IMR-90 (cell line): ENCODE measurements at regions not wholly inside any gene's neighbourhood (a gene's known extent, or its start where the extent isn't known, plus 50 kb on each side); places are given as distances from the start of the nearest gene placed in this dataset.

Experiments used
- ATAC-seq: fragments of 200-7000 bp; cut with Tn5 transposase; 2 replicates; pipeline ENCODE4 v1.9.1; 2020; ENCODE audit warnings: low read depth, mild to moderate bottlenecking, moderate library complexity
- BruUV-seq: library from RNA; stranded (reverse); fragments of 400-500 nt; replicated peaks from 2 replicates; lab custom pipeline; 2021; lab: Mats Ljungman, UMichigan
- CTCF ChIA-PET: fragments of 300-600 bp; formaldehyde crosslinking; extraction: SDS; loops from one replicate; lab custom pipeline; 2021; ENCODE audit warnings: antibody characterized with exemption; lab: Yijun Ruan, JAX
- POLR2A ChIA-PET: fragments of 300-600 bp; sonication (Branson Sonifier 250); formaldehyde crosslinking; loops from one replicate; lab custom pipeline; 2022; ENCODE audit warnings: antibody characterized with exemption; ENCODE audit not compliant: unreplicated experiment; lab: Charles Lee
- DNase-seq: peaks from one replicate; pipeline ENCODE4 v3.0.0; 2013
- H2AFZ ChIP-seq: replicated peaks from 2 replicates; pipeline ENCODE3; 2013; ENCODE audit warnings: low read length, mild to moderate bottlenecking; ENCODE audit not compliant: poor library complexity
- H2AK5ac ChIP-seq: 2 replicates; pipeline ENCODE4 v1.6.1; 2013; ENCODE audit warnings: low read depth, low read length, inconsistent platforms
- H2AK9ac ChIP-seq: replicated peaks from 2 replicates; pipeline ENCODE3; 2013; ENCODE audit warnings: mild to moderate bottlenecking, low read depth, low read length, moderate library complexity; ENCODE audit not compliant: poor library complexity
- H2BK120ac ChIP-seq: 2 replicates; pipeline ENCODE4 v1.6.1; 2013; ENCODE audit warnings: low read depth, low read length, inconsistent platforms
- H2BK15ac ChIP-seq: 3 replicates; pipeline ENCODE4 v1.6.1; 2013; ENCODE audit warnings: low read depth, low read length, inconsistent platforms
- H2BK20ac ChIP-seq: 2 replicates; pipeline ENCODE4 v1.6.1; 2013; ENCODE audit warnings: low read depth, mild to moderate bottlenecking, inconsistent platforms, low read length, moderate library complexity
- H2BK5ac ChIP-seq: 2 replicates; pipeline ENCODE4 v1.6.1; 2013; ENCODE audit warnings: mild to moderate bottlenecking, low read depth, low read length, inconsistent platforms; ENCODE audit not compliant: poor library complexity, severe bottlenecking
- H3K14ac ChIP-seq: replicated peaks from 2 replicates; pipeline ENCODE4 v1.6.1; 2013; ENCODE audit warnings: low read depth, low read length, inconsistent platforms
- H3K18ac ChIP-seq: 2 replicates; pipeline ENCODE4 v1.6.1; 2013; ENCODE audit warnings: low read depth, low read length, control low read depth
- H3K23ac ChIP-seq: 2 replicates; pipeline ENCODE4 v1.6.1; 2013; ENCODE audit warnings: low read depth, low read length, inconsistent platforms
- H3K27ac ChIP-seq: 2 replicates; pipeline ENCODE4 v1.5.1; 2013; ENCODE audit warnings: mild to moderate bottlenecking, control low read depth, low read length; ENCODE audit not compliant: insufficient read depth
- H3K27me3 ChIP-seq: 2 replicates; pipeline ENCODE4 v1.6.1; 2013; ENCODE audit warnings: low read length; ENCODE audit not compliant: control insufficient read depth, insufficient read depth
- H3K36me3 ChIP-seq: 2 replicates; pipeline ENCODE4 v1.6.1; 2013; ENCODE audit warnings: low read length, mixed read lengths; ENCODE audit not compliant: control insufficient read depth, insufficient read depth
- H3K4ac ChIP-seq: 2 replicates; pipeline ENCODE4 v1.6.1; 2013; ENCODE audit warnings: low read depth, low read length, inconsistent platforms
- H3K4me1 ChIP-seq: 2 replicates; pipeline ENCODE4 v1.6.1; 2013; ENCODE audit warnings: low read length, mixed read lengths; ENCODE audit not compliant: control insufficient read depth, insufficient read depth
- H3K4me2 ChIP-seq: 2 replicates; pipeline ENCODE4 v1.6.1; 2013; ENCODE audit warnings: low read depth, mild to moderate bottlenecking, control low read depth, low read length, moderate library complexity
- H3K4me3 ChIP-seq: 2 replicates; pipeline ENCODE4 v1.5.1; 2013; ENCODE audit warnings: low read depth, mild to moderate bottlenecking, control low read depth, low read length, moderate library complexity; ENCODE audit not compliant: insufficient read depth
- H3K56ac ChIP-seq: 2 replicates; pipeline ENCODE4 v1.6.1; 2013; ENCODE audit warnings: low read length, inconsistent platforms; ENCODE audit not compliant: insufficient read depth; ENCODE audit errors: extremely low read depth
- H3K79me1 ChIP-seq, 2 experiments: 2 replicates each; pipeline ENCODE4 v1.6.1; 2013; ENCODE audit warnings: low read length in 2 of 2, inconsistent platforms in 1 of 2, low read depth in 1 of 2
- H3K9ac ChIP-seq: 2 replicates; pipeline ENCODE4 v1.6.1; 2013; ENCODE audit warnings: low read depth, low read length, control low read depth
- H3K9me1 ChIP-seq: 2 replicates; pipeline ENCODE4 v1.6.1; 2013; ENCODE audit warnings: low read length, inconsistent platforms; ENCODE audit not compliant: insufficient read depth
- H3K9me3 ChIP-seq: 2 replicates; pipeline ENCODE4 v1.6.1; 2013; ENCODE audit warnings: low read length; ENCODE audit not compliant: control insufficient read depth, insufficient read depth
- H4K20me1 ChIP-seq: 2 replicates; pipeline ENCODE4 v1.6.1; 2013; ENCODE audit warnings: low read length, inconsistent platforms; ENCODE audit not compliant: insufficient read depth
- H4K5ac ChIP-seq: 2 replicates; pipeline ENCODE4 v1.6.1; 2013; ENCODE audit warnings: mild to moderate bottlenecking, low read depth, low read length, control low read depth
- H4K8ac ChIP-seq, 2 experiments: 2 replicates each; pipeline ENCODE4 v1.6.1; 2013; ENCODE audit warnings: low read depth in 2 of 2, low read length in 2 of 2, control low read depth in 1 of 2, inconsistent platforms in 1 of 2
- H4K91ac ChIP-seq: 2 replicates; pipeline ENCODE4 v1.6.1; 2013; ENCODE audit warnings: low read depth, low read length, inconsistent platforms; ENCODE audit not compliant: insufficient read depth
- BHLHE40 ChIP-seq: fragments of 150-350 bp; IDR thresholded peaks from 2 replicates; pipeline ENCODE4 v1.6.1; 2016; ENCODE audit warnings: mild to moderate bottlenecking, low read depth, low read length
- CEBPB ChIP-seq: IDR thresholded peaks from 2 replicates; pipeline ENCODE4 v1.6.1; 2012; ENCODE audit warnings: low read depth, low read length, improper control_type of control experiment
- CHD1 ChIP-seq: IDR thresholded peaks from 2 replicates; pipeline ENCODE4 v1.6.1; 2012; ENCODE audit warnings: low read depth, low read length, improper control_type of control experiment
- CTCF ChIP-seq: conservative IDR thresholded peaks from 2 replicates; pipeline ENCODE4 v1.5.1; 2012; ENCODE audit warnings: mild to moderate bottlenecking, low read depth, low read length, improper control_type of control experiment
- FOS ChIP-seq: fragments of 150-350 bp; IDR thresholded peaks from 2 replicates; pipeline ENCODE4 v1.6.1; 2016; ENCODE audit warnings: low read depth, low read length
- MAFK ChIP-seq: IDR thresholded peaks from 2 replicates; pipeline ENCODE4 v1.6.1; 2012; ENCODE audit warnings: low read depth, low read length, improper control_type of control experiment
- MAZ ChIP-seq: IDR thresholded peaks from 2 replicates; pipeline ENCODE4 v1.6.1; 2012; ENCODE audit warnings: low read depth, mild to moderate bottlenecking, low read length, improper control_type of control experiment, moderate library complexity, borderline replicate concordance
- MXI1 ChIP-seq: IDR thresholded peaks from 2 replicates; pipeline ENCODE4 v1.6.1; 2012; ENCODE audit warnings: low read depth, mild to moderate bottlenecking, low read length, moderate library complexity, borderline replicate concordance
- NFE2L2 ChIP-seq: fragments of 150-350 bp; IDR thresholded peaks from 2 replicates; pipeline ENCODE4 v1.6.1; 2016; ENCODE audit warnings: low read depth, mild to moderate bottlenecking, low read length
- POLR2A ChIP-seq: IDR thresholded peaks from 2 replicates; pipeline ENCODE4 v1.6.1; 2012; ENCODE audit warnings: mild to moderate bottlenecking, low read depth, low read length
- RAD21 ChIP-seq: IDR thresholded peaks from 2 replicates; pipeline ENCODE4 v1.6.1; 2012; ENCODE audit warnings: low read length, improper control_type of control experiment
- RCOR1 ChIP-seq: IDR thresholded peaks from 2 replicates; pipeline ENCODE4 v1.6.1; 2012; ENCODE audit warnings: mild to moderate bottlenecking, low read length, improper control_type of control experiment; ENCODE audit not compliant: insufficient replicate concordance
- RFX5 ChIP-seq: IDR thresholded peaks from 2 replicates; pipeline ENCODE4 v1.8.0; 2012; ENCODE audit warnings: low read depth, mild to moderate bottlenecking, low read length, moderate library complexity
- SMC3 ChIP-seq: fragments of 150-350 bp; IDR thresholded peaks from 2 replicates; pipeline ENCODE4 v1.6.1; 2016; ENCODE audit warnings: low read depth, mild to moderate bottlenecking, antibody characterized with exemption, low read length, moderate library complexity
- WGBS, 2 experiments: methylation state at CpG; one replicate each; pipeline versions ENCODE4 v1.1.5 to v1.1.7; 2013; ENCODE audit warnings: missing lambda C conversion rate in 2 of 2; ENCODE audit not compliant: insufficient read length in 1 of 2; ENCODE audit errors: extremely low coverage in 2 of 2; 5-methylcytosine and 5-hydroxymethylcytosine counted together
- dilution Hi-C: fragments of 300-500 bp; cut with HindIII; formaldehyde crosslinking; loops from one replicate; pipeline ENCODE4 v1.14.3; 2018; ENCODE audit warnings: low sequenced_read_pairs; ENCODE audit not compliant: unreplicated experiment
- in situ Hi-C: fragments of 300-500 bp; cut with MboI; formaldehyde crosslinking; loops from 3 replicates; pipeline ENCODE4 v1.14.3; 2019; ENCODE audit warnings: low sequenced_read_pairs, inconsistent platforms, mixed read lengths
- intact Hi-C: fragments of 100-400 bp; cut with micrococcal nuclease; formaldehyde crosslinking; loops from 2 replicates; pipeline ENCODE4 v1.10.0; 2022
- TF ChIP-seq, protein P1 (sequence below): fragments of 150-350 bp; IDR thresholded peaks from 2 replicates; pipeline ENCODE4 v1.6.1; 2017; ENCODE audit warnings: mild to moderate bottlenecking, antibody characterized with exemption, low read length, low read depth
- TF ChIP-seq, protein P2 (sequence below): fragments of 150-350 bp; IDR thresholded peaks from 2 replicates; pipeline ENCODE4 v1.6.1; 2016; ENCODE audit warnings: low read depth, mild to moderate bottlenecking, low read length, moderate library complexity, borderline replicate concordance

DNA sequence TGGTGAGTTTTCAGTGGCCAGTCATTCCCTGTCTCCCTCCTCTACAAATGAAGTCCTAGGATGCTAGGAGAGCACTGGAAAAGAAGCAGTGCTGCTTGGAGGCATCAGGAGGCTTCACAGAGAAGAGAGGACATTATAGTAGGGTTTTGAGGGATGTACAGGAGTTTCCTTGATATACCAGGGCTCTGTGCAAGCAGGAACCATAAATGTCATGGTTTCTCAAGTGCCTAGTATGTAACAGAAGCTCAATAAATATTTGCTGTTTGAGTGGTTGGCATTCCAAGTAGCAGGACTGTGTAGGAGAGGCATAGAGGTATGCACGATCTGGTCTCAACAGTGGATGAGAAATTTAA lies 133.5 kb upstream of the WNT4 start:
- Histone ChIP-seq H2BK5ac (no peak overlapping the region), H3K56ac (no peak overlapping the region), H2BK15ac (no peak overlapping the region), H4K91ac (no peak overlapping the region), H3K9me3 (no peaks in the 10 kb centered on the region), H3K4me3 (no peak overlapping the region), H3K4me1 (no peaks in the 10 kb centered on the region), H3K36me3 (no peaks in the 10 kb centered on the region), H3K27me3 (peaks cover 44% of the 10 kb centered on the region), H4K5ac (no peak overlapping the region), H3K9me1 (no peaks in the 10 kb centered on the region), H3K4ac (no peak overlapping the region), H2AFZ (no peak overlapping the region), H3K79me1 (no peaks in the 10 kb centered on the region), H2BK20ac (no peak overlapping the region), H2AK9ac (no peak overlapping the region), H4K20me1 (no peaks in the 10 kb centered on the region), H3K23ac (no peak overlapping the region), H2AK5ac (no peak overlapping the region), H3K18ac (no peak overlapping the region), H3K27ac (no peak overlapping the region), H3K4me2 (no peak overlapping the region), H3K14ac (no peak overlapping the region), H3K9ac (no peak overlapping the region), H2BK120ac (no peak overlapping the region), H4K8ac (no peak overlapping the region)
- ChIA-PET POLR2A (no interaction called here), CTCF (interaction anchor here (0.7 kb wide), 1 partner anchor 137 kb away, joined by 4 read pairs; no protein-coding TSS in a partner anchor)
- TF ChIP-seq, protein P1, sequence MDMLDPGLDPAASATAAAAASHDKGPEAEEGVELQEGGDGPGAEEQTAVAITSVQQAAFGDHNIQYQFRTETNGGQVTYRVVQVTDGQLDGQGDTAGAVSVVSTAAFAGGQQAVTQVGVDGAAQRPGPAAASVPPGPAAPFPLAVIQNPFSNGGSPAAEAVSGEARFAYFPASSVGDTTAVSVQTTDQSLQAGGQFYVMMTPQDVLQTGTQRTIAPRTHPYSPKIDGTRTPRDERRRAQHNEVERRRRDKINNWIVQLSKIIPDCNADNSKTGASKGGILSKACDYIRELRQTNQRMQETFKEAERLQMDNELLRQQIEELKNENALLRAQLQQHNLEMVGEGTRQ, result no peak
- no peak for TF ChIP-seq MXI1
- no peak for TF ChIP-seq RFX5
- no peak for TF ChIP-seq SMC3
- TF ChIP-seq, protein P2, sequence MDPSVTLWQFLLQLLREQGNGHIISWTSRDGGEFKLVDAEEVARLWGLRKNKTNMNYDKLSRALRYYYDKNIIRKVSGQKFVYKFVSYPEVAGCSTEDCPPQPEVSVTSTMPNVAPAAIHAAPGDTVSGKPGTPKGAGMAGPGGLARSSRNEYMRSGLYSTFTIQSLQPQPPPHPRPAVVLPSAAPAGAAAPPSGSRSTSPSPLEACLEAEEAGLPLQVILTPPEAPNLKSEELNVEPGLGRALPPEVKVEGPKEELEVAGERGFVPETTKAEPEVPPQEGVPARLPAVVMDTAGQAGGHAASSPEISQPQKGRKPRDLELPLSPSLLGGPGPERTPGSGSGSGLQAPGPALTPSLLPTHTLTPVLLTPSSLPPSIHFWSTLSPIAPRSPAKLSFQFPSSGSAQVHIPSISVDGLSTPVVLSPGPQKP, result no peak
- no peak for TF ChIP-seq CTCF
- TF ChIP-seq RCOR1, result no peak
- no peak for TF ChIP-seq NFE2L2
- TF ChIP-seq CHD1, result no peak
- no peak for TF ChIP-seq RAD21
- no peak for TF ChIP-seq BHLHE40
- TF ChIP-seq CEBPB, result no peak
- TF ChIP-seq MAFK, result no peak
- no peak for TF ChIP-seq POLR2A
- TF ChIP-seq FOS, result no peak
- TF ChIP-seq MAZ, result no peak
- no TSS peak for BruUV-seq
- no peak for DNase-seq
- no CpG with 5 or more reads among the region's 1 CpG for WGBS, 2 experiments
- ATAC-seq, result no peak
- dilution Hi-C loops (no loop called here), in situ Hi-C loops (loop anchor here (10.0 kb wide), 1 partner anchor 162 kb away; no protein-coding TSS in a partner anchor), intact Hi-C loops (loop anchor here (5.0 to 10.0 kb wide), 3 partner anchors 132 to 262 kb away; partner anchors contain the start of gene WNT4)
